ENCODE measurements at regions not wholly inside any gene's neighbourhood (a gene's known extent, or its start where the extent isn't known, plus 50 kb on each side); places are given as distances from the start of the nearest gene placed in this dataset.

DNA sequence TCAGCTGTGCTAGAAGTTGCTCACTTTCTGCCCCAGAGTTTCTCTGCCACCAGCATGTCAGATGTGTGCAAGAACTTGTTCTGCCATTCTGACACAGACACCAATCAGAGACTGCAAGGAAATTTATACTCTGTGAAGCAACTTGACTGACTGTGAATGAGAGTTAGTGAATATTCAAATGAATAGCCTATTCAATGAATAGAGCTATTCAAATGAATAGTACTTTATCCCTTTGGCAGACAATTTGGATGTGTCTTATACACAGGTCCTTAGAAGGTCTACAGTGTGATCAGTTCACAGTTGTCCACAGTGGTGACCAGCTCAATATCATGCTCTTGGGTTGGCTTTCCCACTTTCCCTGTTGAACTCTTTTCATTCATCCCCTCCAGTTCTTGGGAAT, 138.1 kb downstream of the MACC1 start:
- FAIRE-seq (no peak), DNase-seq (ENCODE audit: low read depth, low spot score) (no peak)
- no peak overlapping the region for H3K4me2 ChIP-seq (ENCODE audit: insufficient read depth, low read length)
- dilution Hi-C loops (cut with MboI; ENCODE audit: extremely low pct_ligation_motif_present, low sequenced_read_pairs) (no loop called here), intact Hi-C loops (cut with micrococcal nuclease) (no loop called here)
- no peak overlapping the region for H3K4me3 ChIP-seq (replicated peaks in 1 of 3; ENCODE audit: insufficient read depth in 1 of 3, low read depth in 1 of 3, low read length in 3 of 3)
- ChIA-PET CTCF (interaction anchor here (1.4 kb wide), 1 partner anchor 16 kb away, joined by 3 read pairs; no protein-coding TSS in a partner anchor), POLR2A (no interaction called here)
- H3K36me3 ChIP-seq (ENCODE audit: control insufficient read depth in 2 of 2, extremely low read depth in 1 of 2, insufficient read depth in 2 of 2, low read length in 2 of 2), result no peaks in the 10 kb centered on the region
- TF ChIP-seq, protein P1, sequence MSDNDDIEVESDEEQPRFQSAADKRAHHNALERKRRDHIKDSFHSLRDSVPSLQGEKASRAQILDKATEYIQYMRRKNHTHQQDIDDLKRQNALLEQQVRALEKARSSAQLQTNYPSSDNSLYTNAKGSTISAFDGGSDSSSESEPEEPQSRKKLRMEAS (IDR thresholded peaks at IDR 0.05; ENCODE audit: insufficient read depth, insufficient read length), result no peak
- TF ChIP-seq, protein P2, sequence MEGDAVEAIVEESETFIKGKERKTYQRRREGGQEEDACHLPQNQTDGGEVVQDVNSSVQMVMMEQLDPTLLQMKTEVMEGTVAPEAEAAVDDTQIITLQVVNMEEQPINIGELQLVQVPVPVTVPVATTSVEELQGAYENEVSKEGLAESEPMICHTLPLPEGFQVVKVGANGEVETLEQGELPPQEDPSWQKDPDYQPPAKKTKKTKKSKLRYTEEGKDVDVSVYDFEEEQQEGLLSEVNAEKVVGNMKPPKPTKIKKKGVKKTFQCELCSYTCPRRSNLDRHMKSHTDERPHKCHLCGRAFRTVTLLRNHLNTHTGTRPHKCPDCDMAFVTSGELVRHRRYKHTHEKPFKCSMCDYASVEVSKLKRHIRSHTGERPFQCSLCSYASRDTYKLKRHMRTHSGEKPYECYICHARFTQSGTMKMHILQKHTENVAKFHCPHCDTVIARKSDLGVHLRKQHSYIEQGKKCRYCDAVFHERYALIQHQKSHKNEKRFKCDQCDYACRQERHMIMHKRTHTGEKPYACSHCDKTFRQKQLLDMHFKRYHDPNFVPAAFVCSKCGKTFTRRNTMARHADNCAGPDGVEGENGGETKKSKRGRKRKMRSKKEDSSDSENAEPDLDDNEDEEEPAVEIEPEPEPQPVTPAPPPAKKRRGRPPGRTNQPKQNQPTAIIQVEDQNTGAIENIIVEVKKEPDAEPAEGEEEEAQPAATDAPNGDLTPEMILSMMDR (IDR thresholded peaks at IDR 0.05; ENCODE audit: extremely low read depth in 1 of 2, insufficient read depth in 1 of 2, low read depth in 1 of 2, low read length in 2 of 2), result no peak
- TF ChIP-seq GATA2 (IDR thresholded peaks at IDR 0.05; ENCODE audit: insufficient read depth, insufficient read length, low read depth, low read length), result no peak
- no peak for TF ChIP-seq FOS (IDR thresholded peaks at IDR 0.05; ENCODE audit: borderline replicate concordance, insufficient read depth, low read length)
- no peak for TF ChIP-seq EZH2 (IDR thresholded peaks at IDR 0.05; ENCODE audit: borderline replicate concordance, low read depth, low read length, severe bottlenecking)
- TF ChIP-seq JUN (IDR thresholded peaks at IDR 0.05; ENCODE audit: borderline replicate concordance, insufficient read depth, insufficient read length, low read depth), result no peak
- no peak for TF ChIP-seq POLR2AphosphoS5 (IDR thresholded peaks at IDR 0.05; ENCODE audit: insufficient read depth, low read depth, low read length)
- TF ChIP-seq POLR2A (IDR thresholded peaks at IDR 0.05; ENCODE audit: low read depth, low read length), result no peak
- TF ChIP-seq MYC (IDR thresholded peaks at IDR 0.05; ENCODE audit: low read depth, low read length), result no peak
- H3K9me1 ChIP-seq (replicated peaks; ENCODE audit: control insufficient read depth, extremely low read depth, insufficient read depth, low read length), result no peaks in the 10 kb centered on the region
- peaks cover 0 to 1% of the 10 kb centered on the region in 2 experiments for H3K27me3 ChIP-seq (ENCODE audit: control insufficient read depth in 2 of 2, insufficient read depth in 2 of 2, low read length in 2 of 2)
- no TSS peak for BruUV-seq (replicated peaks)
- no peak overlapping the region for H2AFZ ChIP-seq (ENCODE audit: low read depth, low read length)
- H3K4me1 ChIP-seq (ENCODE audit: control insufficient read depth, extremely low read depth, insufficient read depth, low read length), result no peaks in the 10 kb centered on the region
- no peaks in the 10 kb centered on the region for H4K20me1 ChIP-seq (replicated peaks; ENCODE audit: control insufficient read depth, extremely low read depth, insufficient read depth, low read length)
- no peaks in the 10 kb centered on the region for H3K9me3 ChIP-seq (replicated peaks; ENCODE audit: control insufficient read depth, insufficient read depth, low read length)
- H3K79me2 ChIP-seq (ENCODE audit: control insufficient read depth, insufficient read depth, low read length), result no peaks in the 10 kb centered on the region
- no peak overlapping the region for H3K9ac ChIP-seq (replicated peaks; ENCODE audit: extremely low read depth, insufficient read depth, low read length)
- H3K27ac ChIP-seq (ENCODE audit: insufficient read depth, low read depth, low read length), result no peak overlapping the region
